HG03039 (cell line): ENCODE measurements at regions not wholly inside any gene's neighbourhood (a gene's known extent, or its start where the extent isn't known, plus 50 kb on each side); places are given as distances from the start of the nearest gene placed in this dataset.

Source experiments
- ATAC-seq: cut with Tn5 transposase; IDR thresholded peaks from one replicate; pipeline ENCODE4 v1.9.1; 2021; ENCODE audit warnings: mild to moderate bottlenecking, moderate library complexity; ENCODE audit not compliant: unreplicated experiment

- no peak for ATAC-seq
These were observed 411.1 kb upstream of the SPOCK3 start for GRCh38 chr4:167645358-167645757.

GRCh38 chr4:167652267-167652666, 418.0 kb upstream of the SPOCK3 start:
- no peak for ATAC-seq

GRCh38 chr4:167688660-167689142, 403.6 kb upstream of the ANXA10 start:
- no peak for ATAC-seq

- ATAC-seq = no peak
These were observed 389.9 kb upstream of the ANXA10 start for GRCh38 chr4:167702391-167702790.

GRCh38 chr4:167711517-167711916, 380.8 kb upstream of the ANXA10 start:
- no peak for ATAC-seq

- ATAC-seq = no peak
These were observed 378.6 kb upstream of the ANXA10 start for GRCh38 chr4:167713756-167714155.

- no peak for ATAC-seq
These were observed 377.2 kb upstream of the ANXA10 start for GRCh38 chr4:167715176-167715575.

GRCh38 chr4:167717495-167717894, 374.8 kb upstream of the ANXA10 start:
- no peak for ATAC-seq

- ATAC-seq = no peak
These were observed 370.5 kb upstream of the ANXA10 start for GRCh38 chr4:167721617-167722486.

- no peak for ATAC-seq
These were observed 369.9 kb upstream of the ANXA10 start for GRCh38 chr4:167722487-167722808.

- ATAC-seq = no peak
These were observed 367.4 kb upstream of the ANXA10 start for GRCh38 chr4:167724941-167725340.

GRCh38 chr4:167730769-167731168, 361.6 kb upstream of the ANXA10 start:
- no peak for ATAC-seq

- ATAC-seq = no peak
These were observed 347.2 kb upstream of the ANXA10 start for GRCh38 chr4:167745024-167745687.

- ATAC-seq = no peak
These were observed 325.1 kb upstream of the ANXA10 start for GRCh38 chr4:167767281-167767680.

- no peak for ATAC-seq
These were observed 317.7 kb upstream of the ANXA10 start for GRCh38 chr4:167774646-167775045.

GRCh38 chr4:167775375-167775774, 317.0 kb upstream of the ANXA10 start:
- no peak for ATAC-seq

GRCh38 chr4:167779280-167779679, 313.1 kb upstream of the ANXA10 start:
- ATAC-seq = no peak

- no peak for ATAC-seq
These were observed 312.5 kb upstream of the ANXA10 start for GRCh38 chr4:167779864-167780263.

GRCh38 chr4:167784826-167785225, 307.5 kb upstream of the ANXA10 start:
- no peak for ATAC-seq

- ATAC-seq = no peak
These were observed 306.8 kb upstream of the ANXA10 start for GRCh38 chr4:167785523-167785922.

- ATAC-seq = no peak
These were observed 305.8 kb upstream of the ANXA10 start for GRCh38 chr4:167786504-167786903.

- no peak for ATAC-seq
These were observed 305.1 kb upstream of the ANXA10 start for GRCh38 chr4:167787231-167787630.
